Cardiac muscle cell (in vitro differentiated cells and primary cell): ENCODE measurements at regions not wholly inside any gene's neighbourhood (a gene's known extent, or its start where the extent isn't known, plus 50 kb on each side); places are given as distances from the start of the nearest gene placed in this dataset.

Source experiments
- DNase-seq, 2 donors: peaks; one replicate each; pipeline versions ENCODE4 v3.0.0 to v3.0.0-alpha.2; 2010 to 2017; ENCODE audit warnings: low read depth in 1 of 2, low spot score in 1 of 2
- H3K27ac ChIP-seq: fragments of 200-600 bp; sonication (generic); 2 replicates; pipeline ENCODE4 v1.5.1; 2016
- H3K27me3 ChIP-seq: fragments of 200-600 bp; sonication (generic); 2 replicates; pipeline ENCODE4 v1.6.0; 2016; ENCODE audit warnings: control low read depth
- H3K36me3 ChIP-seq: fragments of 200-600 bp; sonication (generic); 2 replicates; pipeline ENCODE4 v1.5.1; 2016; ENCODE audit warnings: control low read depth
- H3K4me1 ChIP-seq: fragments of 200-600 bp; sonication (generic); 2 replicates; pipeline ENCODE4 v1.8.1; 2017; ENCODE audit warnings: low read depth, mild to moderate bottlenecking, mixed run types
- H3K4me3 ChIP-seq: fragments of 200-600 bp; sonication (generic); 2 replicates; pipeline ENCODE4 v1.5.1; 2016; ENCODE audit warnings: mild to moderate bottlenecking
- H3K9me3 ChIP-seq: fragments of 200-600 bp; sonication (generic); 2 replicates; pipeline ENCODE4 v1.5.1; 2017; ENCODE audit warnings: low read depth, mild to moderate bottlenecking, control low read depth
- CTCF ChIP-seq: IDR thresholded peaks from 2 replicates; pipeline ENCODE4 v1.5.1; 2012; ENCODE audit warnings: low read depth, mild to moderate bottlenecking, low read length

- DNase-seq = no peak
- H3K4me3 ChIP-seq = no peak overlapping the region
- TF ChIP-seq CTCF = no peak
- H3K9me3 ChIP-seq = no peaks in the 10 kb centered on the region
- H3K27ac ChIP-seq = no peak overlapping the region
- H3K4me1 ChIP-seq = no peaks in the 10 kb centered on the region
- H3K36me3 ChIP-seq = no peaks in the 10 kb centered on the region
- no peaks in the 10 kb centered on the region for H3K27me3 ChIP-seq
Observed at GRCh38 chr15:31788104-31788503, 242.2 kb upstream of the CHRNA7 start.

- Histone ChIP-seq H3K36me3 (no peaks in the 10 kb centered on the region), H3K27me3 (no peaks in the 10 kb centered on the region), H3K4me1 (no peaks in the 10 kb centered on the region), H3K9me3 (no peaks in the 10 kb centered on the region), H3K27ac (no peak overlapping the region), H3K4me3 (no peak overlapping the region)
- DNase-seq = no peak
- TF ChIP-seq CTCF = no peak
Observed at GRCh38 chr15:31792611-31793199, 237.6 kb upstream of the CHRNA7 start.

GRCh38 chr15:31799319-31799714, 231.0 kb upstream of the CHRNA7 start:
- no peak for TF ChIP-seq CTCF
- Histone ChIP-seq H3K4me3 (no peak overlapping the region), H3K9me3 (no peaks in the 10 kb centered on the region), H3K27me3 (no peaks in the 10 kb centered on the region), H3K36me3 (no peaks in the 10 kb centered on the region), H3K4me1 (no peaks in the 10 kb centered on the region), H3K27ac (no peak overlapping the region)
- no peak for DNase-seq

- TF ChIP-seq CTCF = no peak
- no peak overlapping the region for H3K27ac ChIP-seq
- H3K27me3 ChIP-seq = no peaks in the 10 kb centered on the region
- no peak for DNase-seq
- H3K4me3 ChIP-seq = no peak overlapping the region
- H3K36me3 ChIP-seq = no peaks in the 10 kb centered on the region
- H3K9me3 ChIP-seq = no peaks in the 10 kb centered on the region
- no peaks in the 10 kb centered on the region for H3K4me1 ChIP-seq
Observed at GRCh38 chr15:31799715-31800321, 230.5 kb upstream of the CHRNA7 start.

- no peaks in the 10 kb centered on the region for H3K4me1 ChIP-seq
Observed at GRCh38 chr15:31801152-31801551, 229.2 kb upstream of the CHRNA7 start.

More at GRCh38 chr15:31801152-31801551, 229.2 kb upstream of the CHRNA7 start:
- Histone ChIP-seq H3K27ac (no peak overlapping the region), H3K4me3 (no peak overlapping the region), H3K36me3 (no peaks in the 10 kb centered on the region), H3K27me3 (no peaks in the 10 kb centered on the region), H3K9me3 (no peaks in the 10 kb centered on the region)
- peak in 1 of 2 donors; percentile 1 for DNase-seq
- no peak for TF ChIP-seq CTCF
